Activated CD8-positive, alpha-beta T cell treated with anti-CD3 and anti-CD28 coated beads for 36 hours (primary cell): ENCODE measurements at regions not wholly inside any gene's neighbourhood (a gene's known extent, or its start where the extent isn't known, plus 50 kb on each side); places are given as distances from the start of the nearest gene placed in this dataset.

Source experiments
- ATAC-seq: fragments of 200-7000 bp; cut with Tn5 transposase; one replicate; pipeline ENCODE4 v1.10.0; 2021; ENCODE audit warnings: mild to moderate bottlenecking, moderate library complexity
- CTCF ChIA-PET: fragments of 350-600 bp; sonication (Branson Sonifier 250); formaldehyde crosslinking; loops from one replicate; lab custom pipeline; 2021; ENCODE audit warnings: antibody characterized with exemption; lab: Charles Lee
- POLR2A ChIA-PET: fragments of 350-600 bp; sonication (Branson Sonifier 250); formaldehyde crosslinking; loops from one replicate; lab custom pipeline; 2021; ENCODE audit warnings: antibody characterized with exemption; lab: Charles Lee
- DNase-seq: peaks from one replicate; pipeline ENCODE4 v3.0.0-alpha.2; 2020
- H3K27ac Mint-ChIP-seq: one replicate; pipeline ENCODE4 v1.8.0; 2021; ENCODE audit warnings: mild to moderate bottlenecking, mixed read lengths
- H3K27me3 Mint-ChIP-seq: one replicate; pipeline ENCODE4 v1.8.0; 2021; ENCODE audit warnings: mixed read lengths
- H3K36me3 Mint-ChIP-seq: one replicate; pipeline ENCODE4 v1.8.0; 2021; ENCODE audit warnings: low read depth, mixed read lengths
- H3K4me1 Mint-ChIP-seq: one replicate; pipeline ENCODE4 v1.8.0; 2021; ENCODE audit warnings: low read depth, mixed read lengths
- H3K4me3 Mint-ChIP-seq: one replicate; pipeline ENCODE4 v1.8.0; 2021; ENCODE audit warnings: mild to moderate bottlenecking, moderate library complexity, mixed read lengths
- H3K9me3 Mint-ChIP-seq: one replicate; pipeline ENCODE4 v1.8.0; 2021; ENCODE audit warnings: mixed read lengths
- CTCF ChIP-seq: fragments of 200-600 bp; IDR thresholded peaks from one replicate; pipeline ENCODE4 v1.8.0; 2022; ENCODE audit warnings: antibody characterized with exemption, mild to moderate bottlenecking
- intact Hi-C: fragments of 100-400 bp; cut with micrococcal nuclease; formaldehyde crosslinking; loops from one replicate; pipeline ENCODE4 v1.10.0; 2022

- Mint-ChIP-seq H3K4me1 (peaks cover 4% of the 10 kb centered on the region), H3K36me3 (no peaks in the 10 kb centered on the region), H3K27ac (no peak overlapping the region), H3K4me3 (no peak overlapping the region), H3K9me3 (no peaks in the 10 kb centered on the region), H3K27me3 (no peaks in the 10 kb centered on the region)
- ChIA-PET CTCF (no interaction called here), POLR2A (no interaction called here)
- intact Hi-C loops: no loop called here
- DNase-seq: no peak
- TF ChIP-seq CTCF: no peak
- ATAC-seq: no peak
These were observed 173.2 kb upstream of the ARL4C start for GRCh38 chr2:234670052-234670451.

DNA sequence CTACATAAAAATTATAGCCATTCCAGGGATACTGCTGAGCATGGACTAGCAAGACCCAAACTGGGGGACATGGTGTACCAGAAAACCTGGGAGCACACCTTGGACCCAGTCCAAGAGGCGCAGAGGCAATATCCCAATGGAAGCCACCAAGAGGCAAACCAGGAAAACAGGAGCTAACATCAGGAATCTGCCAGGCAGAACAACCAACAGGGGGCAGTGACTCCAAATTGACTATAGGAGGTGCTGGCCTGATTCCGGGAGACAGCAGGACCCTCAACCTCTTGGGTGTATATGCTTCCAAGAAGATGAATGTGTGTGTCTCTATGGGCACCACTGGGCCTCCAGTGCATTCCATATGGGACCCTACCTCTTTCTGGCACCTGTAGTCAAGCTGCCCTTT lies 172.7 kb upstream of the ARL4C start:
- Mint-ChIP-seq H3K27ac (no peak overlapping the region), H3K9me3 (no peaks in the 10 kb centered on the region), H3K27me3 (no peaks in the 10 kb centered on the region), H3K4me3 (no peak overlapping the region), H3K4me1 (no peaks in the 10 kb centered on the region), H3K36me3 (no peaks in the 10 kb centered on the region)
- intact Hi-C loops: no loop called here
- ATAC-seq (no peak), DNase-seq (no peak)
- ChIA-PET POLR2A (no interaction called here), CTCF (no interaction called here)
- no peak for TF ChIP-seq CTCF

- H3K27ac Mint-ChIP-seq: no peak overlapping the region
- no peaks in the 10 kb centered on the region for H3K36me3 Mint-ChIP-seq
- POLR2A ChIA-PET: no interaction called here
- no peak for DNase-seq
- no peak overlapping the region for H3K4me3 Mint-ChIP-seq
- CTCF ChIA-PET: no interaction called here
- no peak for TF ChIP-seq CTCF
- intact Hi-C loops: no loop called here
- no peak for ATAC-seq
- no peaks in the 10 kb centered on the region for H3K27me3 Mint-ChIP-seq
- no peaks in the 10 kb centered on the region for H3K4me1 Mint-ChIP-seq
- H3K9me3 Mint-ChIP-seq: peaks cover 3% of the 10 kb centered on the region
These were observed 172.1 kb upstream of the ARL4C start for GRCh38 chr2:234669001-234669400.

- ATAC-seq (no peak), DNase-seq (no peak)
- H3K27ac Mint-ChIP-seq: no peak overlapping the region
- H3K9me3 Mint-ChIP-seq: peaks cover 7% of the 10 kb centered on the region
- intact Hi-C loops: no loop called here
- H3K36me3 Mint-ChIP-seq: no peaks in the 10 kb centered on the region
- ChIA-PET CTCF (no interaction called here), POLR2A (no interaction called here)
- no peaks in the 10 kb centered on the region for H3K4me1 Mint-ChIP-seq
- H3K27me3 Mint-ChIP-seq: no peaks in the 10 kb centered on the region
- H3K4me3 Mint-ChIP-seq: no peak overlapping the region
- no peak for TF ChIP-seq CTCF
These were observed 170.0 kb upstream of the ARL4C start for GRCh38 chr2:234666911-234667310.

DNA sequence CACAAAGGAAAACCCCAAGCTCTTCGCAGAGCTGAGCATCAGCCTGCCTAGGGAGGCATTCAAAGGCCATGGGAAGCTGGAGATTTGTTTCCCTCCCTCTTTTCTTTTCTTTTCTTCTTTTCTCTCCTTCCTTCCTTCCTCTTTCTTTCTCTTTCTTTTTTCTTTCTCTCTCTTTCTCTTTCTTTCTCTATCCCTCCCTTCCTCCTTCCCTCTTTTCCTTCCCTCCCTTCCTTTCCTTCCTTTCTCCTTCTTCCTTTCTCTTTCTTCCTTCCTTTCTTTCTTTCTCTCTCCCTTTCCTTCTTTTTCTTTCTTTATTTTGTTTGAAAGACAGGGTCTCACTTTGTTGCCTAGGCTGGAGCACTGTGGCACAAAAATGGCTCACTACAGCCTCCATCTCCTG lies 168.4 kb upstream of the ARL4C start:
- no peak overlapping the region for H3K27ac Mint-ChIP-seq
- TF ChIP-seq CTCF: peak; percentile 16
- H3K27me3 Mint-ChIP-seq: no peaks in the 10 kb centered on the region
- DNase-seq (no peak), ATAC-seq (no peak)
- no peaks in the 10 kb centered on the region for H3K4me1 Mint-ChIP-seq
- no peak overlapping the region for H3K4me3 Mint-ChIP-seq
- intact Hi-C loops: no loop called here
- CTCF ChIA-PET: no interaction called here
- H3K9me3 Mint-ChIP-seq: peaks cover 7% of the 10 kb centered on the region
- H3K36me3 Mint-ChIP-seq: no peaks in the 10 kb centered on the region
- POLR2A ChIA-PET: no interaction called here
